CD4-positive, alpha-beta T cell treated with Interleukin-10 for 1 hour (primary cell): ENCODE measurements at regions not wholly inside any gene's neighbourhood (a gene's known extent, or its start where the extent isn't known, plus 50 kb on each side); places are given as distances from the start of the nearest gene placed in this dataset.
"Not testable (repeated sequence)": the region's sequence is repeated elsewhere in the genome, so short reads cannot be mapped to it uniquely, and the experiment has no call there.

Experiments
- DNase-seq: peaks from one replicate; pipeline ENCODE4 v3.0.0-alpha.2; 2020

DNA sequence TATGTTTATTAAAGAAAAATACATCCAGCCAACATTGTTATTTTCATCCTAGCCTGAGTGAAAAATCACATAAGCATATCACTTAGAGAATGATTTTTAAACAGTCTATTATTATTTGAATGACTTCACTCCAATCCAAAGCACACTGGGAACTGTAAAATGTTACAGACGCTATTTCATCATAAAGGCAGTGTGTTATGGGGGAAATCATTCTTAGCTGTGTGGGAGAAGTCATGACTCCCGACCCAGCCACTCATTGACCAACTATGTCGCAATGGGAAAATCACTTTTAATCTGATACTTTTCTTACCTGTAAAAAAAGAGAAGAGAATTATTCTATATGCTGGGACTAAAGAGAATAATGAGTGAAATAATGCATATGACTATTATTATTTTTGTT, 653.6 kb downstream of the TTLL7 start:
- not testable (repeated sequence) for DNase-seq

DNA sequence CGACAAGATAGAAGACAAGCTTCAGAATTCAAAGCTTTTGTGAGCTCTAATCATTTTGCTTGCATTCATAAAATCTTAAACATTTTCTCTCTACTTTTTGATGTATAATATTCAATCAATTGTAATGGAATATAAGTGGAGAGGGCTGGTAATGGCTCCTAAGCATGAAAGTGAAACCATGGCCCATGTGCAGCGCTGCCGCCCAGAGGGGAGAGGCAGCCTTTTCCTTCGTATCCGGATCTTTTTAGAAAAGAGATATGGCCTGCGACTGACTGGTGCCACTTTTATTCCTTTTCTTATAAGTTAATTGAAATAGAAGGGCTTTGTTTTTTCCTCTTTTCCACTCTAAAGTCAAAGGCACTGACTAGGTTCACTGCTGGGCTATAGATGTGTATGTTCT, 655.2 kb downstream of the TTLL7 start:
- not testable (repeated sequence) for DNase-seq

DNA sequence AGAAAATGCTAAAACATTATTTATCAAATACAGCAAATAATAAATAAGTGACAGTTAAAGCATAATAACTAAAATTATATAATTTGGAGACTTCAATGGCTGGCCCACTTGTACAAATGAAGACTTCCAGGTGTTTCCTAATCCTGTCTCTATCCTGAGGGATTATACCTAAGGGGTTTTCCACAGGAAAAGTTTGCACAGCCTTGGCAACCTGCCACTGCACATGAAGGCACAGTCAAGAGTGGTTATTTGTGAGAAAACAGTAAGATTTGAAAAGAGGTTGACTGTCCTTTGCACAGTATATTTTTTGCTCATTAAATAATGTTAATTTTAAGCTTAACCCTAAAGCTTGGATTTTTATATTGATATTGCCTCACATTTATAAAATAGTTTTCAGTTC, 655.9 kb downstream of the TTLL7 start:
- DNase-seq: not testable (repeated sequence)

DNA sequence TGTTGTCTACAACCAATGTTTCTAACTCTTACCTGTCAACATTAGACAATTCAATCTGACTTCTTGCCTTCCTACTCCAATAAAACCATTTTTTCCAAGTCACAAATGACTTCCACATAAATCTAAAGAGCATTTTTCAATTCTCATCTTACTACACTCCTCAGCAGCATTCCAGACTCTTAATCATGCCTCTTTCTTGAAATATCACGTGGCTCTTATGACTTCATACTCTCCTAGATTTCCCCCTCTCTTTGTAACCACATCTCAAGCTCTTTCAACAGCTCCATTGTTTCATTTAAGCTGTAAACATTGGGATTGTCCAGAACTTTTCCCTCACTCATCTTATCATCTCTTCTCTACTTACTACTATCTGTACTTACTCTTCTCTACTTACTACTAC, 666.6 kb downstream of the TTLL7 start:
- not testable (repeated sequence) for DNase-seq

DNA sequence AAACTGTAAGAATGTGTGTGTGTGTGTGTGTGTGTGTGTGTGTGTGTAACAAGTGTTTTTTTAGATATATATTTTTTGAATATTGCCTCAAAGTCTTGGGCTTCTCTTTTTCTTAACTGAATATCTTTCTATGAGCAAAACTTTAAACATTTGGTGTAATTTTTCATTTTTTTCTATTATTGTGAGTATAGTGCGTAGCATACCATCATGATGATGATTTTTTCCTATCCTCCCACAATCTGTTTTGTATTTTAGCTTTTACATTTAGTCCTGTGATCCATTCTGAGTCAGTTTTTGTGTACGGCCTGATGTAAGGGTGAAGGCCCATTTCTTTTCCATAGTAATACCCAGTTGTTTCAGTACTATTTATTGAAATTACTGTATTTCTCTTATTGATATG, 680.6 kb downstream of the TTLL7 start:
- no peak for DNase-seq

DNA sequence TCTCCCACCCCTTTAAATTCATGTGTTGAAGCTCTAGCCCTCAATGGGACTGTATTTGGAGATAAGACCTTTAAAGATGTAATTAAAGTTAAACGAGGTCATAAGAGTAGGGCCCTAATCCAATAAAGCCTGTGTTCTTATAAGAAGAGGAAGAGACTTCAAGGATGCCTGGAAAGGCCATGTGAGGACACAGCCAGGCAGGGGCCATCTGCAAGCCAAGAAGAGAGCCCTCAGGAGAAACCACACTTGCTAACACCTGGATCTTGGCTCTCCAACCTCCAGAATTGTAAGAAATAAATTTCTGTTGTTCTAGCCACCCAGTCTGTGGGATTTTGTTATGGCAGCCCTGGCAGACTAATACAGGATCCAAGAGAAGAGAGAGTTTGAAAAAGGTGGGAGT, 683.5 kb downstream of the TTLL7 start:
- DNase-seq: not testable (repeated sequence)

DNA sequence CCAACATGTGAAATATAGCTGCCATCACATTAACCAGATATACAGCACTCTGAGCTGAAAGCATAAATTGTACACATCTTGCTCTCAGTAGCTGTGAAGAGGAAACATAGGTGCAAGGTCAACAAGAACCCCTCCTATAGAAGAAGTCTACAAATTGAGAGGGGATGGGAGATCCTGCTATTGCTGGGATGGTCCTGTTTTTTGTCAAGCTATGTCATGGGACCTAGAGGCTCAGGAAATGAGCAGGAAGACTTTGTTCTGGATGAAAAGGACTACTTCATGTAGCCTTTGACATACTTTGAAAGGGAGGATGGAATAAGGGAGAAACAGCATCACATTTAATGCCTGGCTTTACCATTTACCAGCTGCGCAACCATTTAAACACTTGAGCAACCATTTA, 688.8 kb downstream of the TTLL7 start:
- DNase-seq: not testable (repeated sequence)

DNA sequence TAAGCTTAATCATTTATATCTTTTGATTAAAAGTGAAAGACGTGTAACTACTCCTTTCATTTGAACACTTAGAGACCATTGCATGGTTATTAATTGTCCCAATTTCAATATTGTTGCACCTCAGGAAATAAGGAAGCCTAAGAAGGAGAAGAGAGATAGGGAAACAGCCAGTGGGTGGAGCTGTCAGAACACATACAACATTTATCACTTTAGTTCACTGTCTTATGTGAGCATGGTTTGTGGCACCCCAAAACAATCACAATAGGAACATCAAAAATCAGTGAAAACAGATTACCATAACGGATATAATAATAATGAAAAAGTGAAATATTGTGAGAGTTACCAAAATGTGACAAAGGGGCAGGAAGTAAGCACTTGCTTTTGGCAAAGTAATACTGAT, 689.9 kb downstream of the TTLL7 start:
- not testable (repeated sequence) for DNase-seq

DNA sequence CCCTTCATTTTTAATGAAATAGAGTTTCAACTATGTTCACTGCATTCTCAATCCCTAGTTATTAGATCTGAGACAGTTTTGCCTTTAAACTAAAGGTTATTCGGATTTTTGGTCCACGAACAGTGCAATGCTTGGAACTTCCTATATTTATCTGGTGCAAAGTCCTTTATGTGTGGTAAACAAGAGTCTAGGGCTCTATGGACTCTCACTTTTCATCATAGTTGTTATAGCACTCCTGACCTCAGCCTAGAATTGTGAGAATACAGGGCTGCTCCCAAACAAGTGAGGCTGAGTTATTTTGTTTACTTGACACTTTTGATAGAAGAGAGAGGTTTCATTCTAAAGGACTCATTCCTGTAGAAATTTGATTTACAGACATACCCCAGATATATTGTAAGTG, 692.1 kb downstream of the TTLL7 start:
- not testable (repeated sequence) for DNase-seq

DNA sequence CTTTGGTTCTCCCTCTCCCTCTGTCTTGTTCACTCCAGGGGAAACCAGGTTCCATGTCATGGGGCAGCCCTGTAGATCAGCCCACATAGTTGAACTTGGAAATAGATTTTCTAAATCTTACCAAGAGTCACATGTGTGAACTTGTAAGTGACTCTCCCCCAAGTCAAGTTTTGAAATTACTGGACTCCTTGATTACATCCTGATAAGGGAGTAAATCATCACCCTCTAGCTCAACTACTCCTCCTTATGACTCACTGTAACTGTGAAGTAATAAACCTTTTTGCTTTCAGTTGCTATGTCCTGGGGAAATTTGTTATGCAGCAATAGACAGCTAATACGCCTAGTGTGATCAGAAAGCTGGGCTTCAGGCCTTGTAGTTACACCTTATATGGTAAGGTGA, 703.3 kb downstream of the TTLL7 start:
- DNase-seq: not testable (repeated sequence)

DNA sequence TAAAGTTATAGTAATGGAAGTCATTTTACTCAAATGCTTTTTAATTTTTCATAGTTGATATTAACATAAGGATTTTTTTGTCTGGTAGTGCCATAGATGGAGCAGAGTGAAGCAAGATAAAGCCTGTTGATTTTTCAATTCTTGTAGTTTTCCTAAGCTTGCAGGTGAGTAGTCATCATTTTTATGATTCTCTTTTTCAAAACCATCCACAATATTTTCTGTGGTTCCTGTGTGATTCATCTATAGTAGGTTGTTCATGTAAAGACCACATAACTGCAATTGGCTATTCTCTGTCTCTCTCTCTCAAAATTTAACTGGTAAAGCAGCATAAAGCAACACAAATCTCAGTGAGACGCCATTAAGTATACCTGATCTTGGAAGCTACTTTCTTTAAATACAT, 711.5 kb downstream of the TTLL7 start:
- DNase-seq: not testable (repeated sequence)

DNA sequence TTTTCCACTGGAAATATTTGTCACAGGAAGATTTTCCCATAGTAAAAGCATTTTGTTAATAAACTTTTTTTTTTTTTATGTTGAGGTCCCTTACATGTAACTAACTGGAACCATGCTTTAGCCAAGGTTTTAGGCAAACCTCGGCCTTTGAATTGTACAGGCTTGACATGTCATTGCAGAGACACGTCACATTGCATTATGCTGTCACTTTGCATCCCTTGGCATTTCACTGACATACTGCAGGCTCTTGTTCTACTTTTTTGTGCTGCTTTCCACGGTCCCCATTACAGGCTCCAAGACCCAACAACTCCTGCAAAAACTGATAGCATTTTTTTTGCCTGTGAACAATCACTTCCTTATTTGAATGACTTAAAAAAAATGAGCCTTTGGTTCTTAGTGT, 724.3 kb downstream of the TTLL7 start:
- DNase-seq: not testable (repeated sequence)

DNA sequence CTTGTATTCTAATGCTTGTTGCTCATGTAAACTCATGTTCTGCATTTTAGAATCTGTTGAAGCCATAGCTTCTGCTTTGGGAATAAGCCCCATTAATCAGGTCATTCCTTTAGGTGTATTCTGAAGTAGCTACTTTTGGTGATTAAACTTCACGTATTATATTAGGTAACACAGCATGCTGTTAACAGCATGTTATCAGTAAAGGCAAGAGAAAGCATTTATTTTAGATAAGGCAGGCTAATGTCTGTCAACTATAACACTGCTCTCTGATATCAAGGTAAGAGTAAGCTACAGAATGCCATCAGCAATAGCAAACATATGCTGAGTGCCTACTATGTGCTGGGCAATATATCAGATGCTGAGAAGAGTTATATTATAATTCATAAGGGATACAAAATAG, 726.4 kb downstream of the TTLL7 start:
- not testable (repeated sequence) for DNase-seq

DNA sequence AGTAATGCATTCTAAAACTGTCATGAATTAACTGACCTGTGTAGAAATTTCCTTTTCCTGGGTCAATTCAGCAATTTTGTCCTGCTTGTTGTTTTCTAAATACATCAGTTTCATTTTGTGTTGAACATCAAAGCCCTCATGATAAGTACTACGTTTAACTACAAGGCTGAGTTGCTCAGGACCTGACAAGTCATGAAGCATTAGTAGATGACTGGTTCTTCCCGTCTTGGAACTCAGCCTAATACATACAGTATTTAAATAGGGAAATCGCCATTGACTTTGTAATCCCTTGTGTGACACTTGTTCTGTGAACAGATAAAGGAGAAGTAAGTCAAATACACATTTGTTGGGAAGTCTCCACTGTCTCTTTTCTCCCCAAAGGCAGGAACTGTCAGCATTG, 727.1 kb downstream of the TTLL7 start:
- DNase-seq: not testable (repeated sequence)

DNA sequence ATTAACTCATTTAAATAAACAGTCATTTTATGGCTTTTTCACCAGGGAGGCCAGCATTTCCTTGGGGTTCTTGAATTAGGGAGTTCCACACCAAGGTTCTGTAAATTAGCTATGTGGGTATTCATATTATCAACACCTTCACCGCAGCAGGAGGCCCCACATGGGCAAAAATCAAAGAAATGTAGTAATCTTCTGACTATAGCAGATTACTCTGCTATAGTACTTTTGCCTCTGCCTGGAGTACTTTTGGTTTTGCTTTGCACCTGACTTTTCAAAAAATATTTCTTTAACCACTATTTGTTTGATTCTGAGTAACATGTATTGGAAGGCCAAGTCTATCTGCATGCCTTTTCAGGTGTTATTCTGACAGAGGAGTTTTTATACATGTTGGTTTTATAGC, 728.1 kb downstream of the TTLL7 start:
- DNase-seq: not testable (repeated sequence)

DNA sequence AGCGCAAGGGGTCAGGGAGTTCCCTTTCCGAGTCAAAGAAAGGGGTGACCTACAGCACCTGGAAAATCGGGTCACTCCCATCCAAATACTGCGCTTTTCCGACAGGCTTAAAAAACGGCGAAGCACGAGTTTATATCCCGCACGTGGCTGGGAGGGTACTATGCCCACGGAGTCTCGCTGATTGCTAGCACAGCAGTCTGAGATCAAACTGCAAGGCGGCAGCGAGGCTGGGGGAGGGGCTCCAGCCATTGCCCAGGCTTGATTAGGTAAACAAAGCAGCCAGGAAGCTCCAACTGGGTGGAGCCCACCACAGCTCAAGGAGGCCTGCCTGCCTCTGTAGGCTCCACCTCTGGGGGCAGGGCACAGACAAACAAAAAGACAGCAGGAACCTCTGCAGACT, 735.1 kb downstream of the TTLL7 start:
- not testable (repeated sequence) for DNase-seq

DNA sequence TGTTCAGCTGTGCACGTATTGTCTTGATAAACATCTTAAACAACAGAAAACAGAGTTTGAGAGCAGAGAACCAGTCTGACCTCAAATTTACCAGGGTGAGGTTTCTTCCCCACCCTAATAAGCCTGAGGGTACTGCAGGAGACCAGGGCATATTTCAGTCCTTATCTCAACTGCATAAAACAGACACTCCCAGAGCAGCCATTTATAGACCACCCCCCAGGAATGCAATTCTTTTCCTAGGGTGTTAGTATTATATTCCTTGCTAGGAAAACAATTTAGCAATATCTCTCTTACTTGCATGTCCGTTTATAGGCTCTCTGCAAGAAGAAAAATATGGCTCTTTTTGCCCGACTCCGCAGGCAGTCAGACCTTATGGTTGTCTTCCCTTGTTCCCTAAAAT, 747.2 kb downstream of the TTLL7 start:
- DNase-seq: not testable (repeated sequence)

DNA sequence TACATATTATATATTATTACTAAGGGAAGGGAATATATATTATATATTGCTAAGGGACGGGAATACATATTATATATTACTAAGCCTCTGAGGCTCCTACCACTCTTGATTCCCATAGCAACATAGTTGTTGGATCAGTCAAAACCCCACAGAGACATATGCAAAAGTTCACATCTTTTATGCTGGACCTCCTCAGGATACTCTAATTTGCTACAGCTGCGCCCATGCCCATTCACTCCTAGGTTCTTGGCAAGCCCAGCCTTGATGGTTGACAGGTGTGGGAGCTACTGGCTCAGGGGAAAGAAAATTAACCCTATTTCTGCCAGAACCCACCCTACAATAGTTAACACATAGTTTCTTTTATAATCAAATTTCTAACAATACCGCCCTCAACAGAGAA, 752.2 kb downstream of the TTLL7 start:
- not testable (repeated sequence) for DNase-seq

DNA sequence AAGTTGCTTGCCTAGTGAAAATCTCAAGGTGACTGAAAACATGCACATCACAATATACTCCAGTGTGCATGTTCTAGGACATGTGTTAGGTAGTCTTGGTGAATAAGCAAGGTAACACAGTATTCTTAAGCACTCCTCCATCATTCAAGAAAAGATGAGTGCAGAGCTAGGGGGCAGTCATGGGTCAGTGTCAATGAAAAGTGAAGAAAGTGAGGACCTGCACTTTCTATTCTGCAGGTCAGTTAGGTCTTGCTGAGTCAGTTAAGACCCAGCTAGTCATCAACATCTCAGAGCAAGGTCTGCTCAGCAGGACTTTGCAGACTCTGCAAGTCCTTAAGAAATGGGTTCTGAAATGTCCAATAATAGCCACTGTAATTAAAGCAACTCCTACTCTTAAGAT, 754.1 kb downstream of the TTLL7 start:
- DNase-seq: not testable (repeated sequence)

DNA sequence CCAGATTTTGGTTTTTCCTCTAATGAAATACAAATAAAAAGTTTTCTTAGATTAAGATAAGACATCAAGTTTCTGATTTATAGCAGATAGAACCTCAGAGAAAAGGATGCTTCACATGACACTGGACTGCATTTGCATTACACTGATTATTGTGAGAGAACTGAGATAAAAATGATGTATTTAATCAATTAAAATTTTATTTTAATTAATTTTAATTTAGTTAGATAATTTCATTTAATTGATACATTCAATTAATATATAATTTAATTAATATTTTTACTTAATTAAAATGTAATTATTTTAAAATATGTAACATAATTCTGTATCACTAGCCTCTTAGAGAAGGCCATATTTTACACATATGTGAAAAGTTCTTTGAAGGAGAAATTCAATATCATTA, 759.4 kb downstream of the TTLL7 start:
- DNase-seq: not testable (repeated sequence)

DNA sequence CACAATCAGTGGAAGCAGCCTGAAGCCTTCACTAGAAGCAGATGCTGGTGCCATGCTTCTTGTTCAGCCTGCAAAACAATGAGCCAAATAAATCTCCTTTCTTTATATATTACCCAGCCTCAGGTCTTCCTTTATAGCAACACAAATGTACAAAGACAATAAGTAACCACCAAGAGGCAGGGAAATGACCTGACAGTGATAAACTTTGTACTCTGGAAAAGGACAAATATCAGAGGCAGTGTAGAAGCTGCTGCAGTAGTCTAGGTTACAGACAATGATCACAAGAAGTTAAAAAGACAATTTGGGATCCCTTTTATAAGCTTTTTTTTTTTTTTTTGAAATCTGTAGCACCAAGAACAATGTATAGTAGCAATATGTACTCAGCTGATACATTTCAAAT, 760.3 kb downstream of the TTLL7 start:
- DNase-seq: not testable (repeated sequence)

DNA sequence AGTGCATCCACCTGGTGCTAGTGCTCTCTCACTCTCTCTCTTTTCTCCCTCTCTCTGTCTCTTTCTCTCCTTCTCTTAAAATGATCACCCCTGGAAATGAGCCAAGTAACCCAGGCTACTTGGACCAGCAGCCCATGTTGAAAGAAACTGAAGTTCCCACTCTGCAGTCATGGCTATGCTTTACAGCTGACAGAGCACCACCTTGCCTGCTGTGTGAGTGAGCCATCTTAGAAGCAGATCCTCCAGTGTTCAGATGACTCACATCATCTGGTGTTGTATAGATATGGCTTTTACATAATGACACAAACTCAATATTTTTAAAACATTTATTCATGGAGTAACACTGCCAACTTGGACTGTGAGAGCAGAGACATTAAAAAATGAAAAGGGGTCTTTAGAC, 779.1 kb downstream of the TTLL7 start:
- DNase-seq: not testable (repeated sequence)

DNA sequence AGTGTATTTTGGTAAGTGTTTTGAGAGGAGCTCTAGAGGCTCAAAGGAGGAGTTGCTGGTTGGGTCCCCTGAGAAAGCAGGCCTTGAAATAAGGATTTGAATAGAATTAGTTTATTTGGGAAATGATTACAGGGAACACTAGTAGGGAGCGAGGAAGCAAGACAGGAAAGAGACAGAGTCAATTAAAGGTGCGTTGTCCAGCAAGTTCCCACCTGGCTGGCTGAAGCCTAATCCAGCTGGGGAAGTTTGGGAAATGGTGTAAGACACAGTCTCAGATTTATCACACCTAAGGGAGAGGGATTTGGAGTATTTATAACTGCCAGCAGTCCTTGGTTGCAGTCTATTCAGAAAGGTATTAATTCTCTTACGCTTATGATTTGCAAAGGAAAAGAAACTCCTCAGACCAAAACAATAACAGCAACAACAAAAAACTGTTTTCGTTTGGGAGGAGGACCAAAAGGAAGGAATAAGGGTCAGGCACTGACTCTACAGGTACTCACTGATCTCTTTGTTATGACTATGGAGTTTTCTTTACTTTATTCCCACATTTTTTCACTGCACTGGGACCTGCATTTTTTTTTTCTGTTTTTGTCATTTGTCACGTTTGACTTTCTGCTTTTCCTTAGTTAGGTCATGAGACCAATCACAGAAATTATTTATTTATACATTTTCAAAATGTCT, 780.8 kb downstream of the TTLL7 start:
- not testable (repeated sequence) for DNase-seq

DNA sequence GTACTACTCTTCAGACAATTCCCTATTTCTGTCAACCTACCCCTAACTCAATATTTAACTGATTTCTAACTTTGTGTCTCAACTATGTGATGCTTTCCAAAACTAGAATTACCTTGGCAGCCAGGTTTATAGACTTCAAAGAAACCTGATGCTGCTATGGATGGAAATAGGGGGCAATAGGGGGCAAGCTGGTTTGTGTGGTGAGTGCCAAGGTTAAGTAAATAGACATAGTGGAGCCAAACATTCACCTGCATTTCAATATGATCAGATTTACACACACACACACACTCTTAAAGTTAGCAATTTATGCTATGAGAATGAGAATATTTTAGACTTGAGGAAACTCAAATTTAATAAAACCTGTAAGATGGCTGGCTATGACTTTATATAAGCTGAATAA, 784.6 kb downstream of the TTLL7 start:
- not testable (repeated sequence) for DNase-seq

DNA sequence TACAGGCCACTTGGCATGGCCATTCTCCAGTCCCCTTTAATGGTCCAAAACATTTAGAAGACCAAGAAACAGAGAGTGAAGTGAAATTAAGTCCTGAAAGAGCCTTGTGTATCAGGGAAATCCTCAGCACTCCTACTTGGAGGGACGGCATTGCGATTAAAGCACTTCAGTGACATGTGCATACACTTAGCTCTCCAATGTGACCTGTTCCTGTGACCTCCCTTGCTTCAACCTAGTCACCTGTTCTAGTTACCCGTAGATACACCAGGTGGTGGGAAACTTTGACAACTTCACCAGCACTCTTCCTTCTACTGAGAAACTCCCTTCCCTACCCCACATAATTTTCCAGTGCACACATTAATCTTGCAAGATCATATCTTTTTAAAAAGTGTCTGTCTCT, 785.3 kb downstream of the TTLL7 start:
- not testable (repeated sequence) for DNase-seq
